Panc1 (cell line): ENCODE measurements at regions not wholly inside any gene's neighbourhood (a gene's known extent, or its start where the extent isn't known, plus 50 kb on each side); places are given as distances from the start of the nearest gene placed in this dataset.

Experiments
- CTCF ChIP-seq: fragments of 450-650 bp; IDR thresholded peaks from 2 replicates; pipeline ENCODE4 v1.5.1; 2017; ENCODE audit warnings: mild to moderate bottlenecking
- POLR2AphosphoS5 ChIP-seq: IDR thresholded peaks from 2 replicates; pipeline ENCODE4 v1.6.1; 2012; ENCODE audit warnings: mild to moderate bottlenecking, low read depth, low read length, moderate library complexity
- REST ChIP-seq, 2 experiments: IDR thresholded peaks; 2 replicates each; pipeline ENCODE4 v1.6.1; 2011 to 2012; ENCODE audit warnings: low read depth in 2 of 2, control low read depth in 1 of 2, low read length in 1 of 2, mild to moderate bottlenecking in 1 of 2, moderate library complexity in 1 of 2; ENCODE audit not compliant: insufficient read depth in 1 of 2
- SIN3A ChIP-seq: IDR thresholded peaks from 2 replicates; pipeline ENCODE4 v1.6.1; 2012; ENCODE audit warnings: low read depth, mild to moderate bottlenecking, low read length, moderate library complexity, borderline replicate concordance; ENCODE audit not compliant: insufficient read depth
- TCF7L2 ChIP-seq: IDR thresholded peaks from 2 replicates; pipeline ENCODE4 v1.6.1; 2011; ENCODE audit warnings: mild to moderate bottlenecking, low read depth, low read length, inconsistent platforms

DNA sequence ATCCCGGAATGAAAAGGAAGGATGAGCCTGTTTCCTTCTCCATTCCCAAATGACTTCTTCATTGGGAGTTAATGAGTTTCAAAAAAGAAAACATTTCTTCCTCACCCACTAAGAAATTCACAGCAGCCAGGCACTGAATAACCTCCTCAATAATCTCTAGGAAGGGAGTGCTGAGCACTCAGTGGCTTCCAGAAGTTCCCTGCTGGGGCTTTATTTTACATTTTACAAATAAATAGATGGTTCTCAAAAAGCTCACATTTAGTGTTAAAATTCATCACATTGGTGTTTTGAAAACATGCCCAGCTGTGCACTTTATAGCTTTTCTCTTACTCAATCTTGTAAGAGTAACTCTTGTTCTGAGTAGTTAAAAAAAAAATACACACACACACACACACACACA, 148.9 kb upstream of the PFKP start:
- no peak for TF ChIP-seq CTCF
- TF ChIP-seq POLR2AphosphoS5 = no peak
- TF ChIP-seq REST (IDR thresholded peaks at IDR 0.05; ENCODE audit: insufficient read depth in 1 of 2, low read depth in 2 of 2, low read length in 1 of 2) = no peak
- TF ChIP-seq TCF7L2 = no peak
- no peak for TF ChIP-seq SIN3A
